Neural crest cell (in vitro differentiated cells): ENCODE measurements at regions not wholly inside any gene's neighbourhood (a gene's known extent, or its start where the extent isn't known, plus 50 kb on each side); places are given as distances from the start of the nearest gene placed in this dataset.
A peak's percentile ranks its signal among the peaks of the same experiment; 100 is the strongest.

Source experiments
- DNase-seq: peaks from one replicate; pipeline ENCODE4 v3.0.0; 2021; ENCODE audit warnings: low read depth, mixed read lengths, low spot score
- H3K27ac Mint-ChIP-seq: one replicate; pipeline ENCODE4 v1.8.0; 2021; ENCODE audit warnings: mild to moderate bottlenecking, mixed read lengths; ENCODE audit not compliant: unreplicated experiment
- H3K27me3 Mint-ChIP-seq: 2 replicates; pipeline ENCODE4 v1.8.0; 2021; ENCODE audit warnings: low read depth, mild to moderate bottlenecking, mixed read lengths
- H3K36me3 Mint-ChIP-seq: 2 replicates; pipeline ENCODE4 v1.8.0; 2021; ENCODE audit warnings: low read depth, mild to moderate bottlenecking, mixed read lengths
- H3K4me1 Mint-ChIP-seq: 2 replicates; pipeline ENCODE4 v1.8.0; 2021; ENCODE audit warnings: mixed read lengths
- H3K4me3 Mint-ChIP-seq: one replicate; pipeline ENCODE4 v1.8.0; 2021; ENCODE audit warnings: mild to moderate bottlenecking, mixed read lengths
- H3K9me3 Mint-ChIP-seq: 2 replicates; pipeline ENCODE4 v1.8.0; 2021; ENCODE audit warnings: mixed read lengths
- CTCF ChIP-seq: fragments of 200-600 bp; sonication (generic); conservative IDR thresholded peaks from 2 replicates; pipeline ENCODE4 v1.5.0; 2021; ENCODE audit warnings: antibody characterized with exemption, mild to moderate bottlenecking

GRCh38 chr19:46955813-46956371 lies 63.7 kb upstream of the NPAS1 start:
- H3K9me3 Mint-ChIP-seq, result no peaks in the 10 kb centered on the region
- no peak overlapping the region for H3K27ac Mint-ChIP-seq

GRCh38 chr19:46958532-46958931 lies 61.1 kb upstream of the NPAS1 start:
- H3K36me3 Mint-ChIP-seq, result peaks cover 6% of the 10 kb centered on the region
- peaks cover 47% of the 10 kb centered on the region for H3K4me1 Mint-ChIP-seq
- no peak for DNase-seq
- TF ChIP-seq CTCF, result no peak
- no peak overlapping the region for H3K27ac Mint-ChIP-seq
- no peaks in the 10 kb centered on the region for H3K27me3 Mint-ChIP-seq
- H3K4me3 Mint-ChIP-seq, result peak overlapping the region; percentile 8
- no peaks in the 10 kb centered on the region for H3K9me3 Mint-ChIP-seq

More at GRCh38 chr19:46955813-46956371, 63.7 kb upstream of the NPAS1 start:
- peaks cover 50% of the 10 kb centered on the region for H3K4me1 Mint-ChIP-seq
- no peak overlapping the region for H3K4me3 Mint-ChIP-seq
- no peak for TF ChIP-seq CTCF
- H3K36me3 Mint-ChIP-seq, result peaks cover 15% of the 10 kb centered on the region
- H3K27me3 Mint-ChIP-seq, result no peaks in the 10 kb centered on the region
- DNase-seq, result no peak

- TF ChIP-seq CTCF, result no peak
- H3K4me3 Mint-ChIP-seq, result no peak overlapping the region
- H3K27ac Mint-ChIP-seq, result no peak overlapping the region
- H3K9me3 Mint-ChIP-seq, result no peaks in the 10 kb centered on the region
- peaks cover 34% of the 10 kb centered on the region for H3K4me1 Mint-ChIP-seq
- no peaks in the 10 kb centered on the region for H3K27me3 Mint-ChIP-seq
- no peak for DNase-seq
- H3K36me3 Mint-ChIP-seq, result peaks cover 2% of the 10 kb centered on the region
These were observed 59.6 kb upstream of the NPAS1 start for GRCh38 chr19:46959894-46960556.

- no peak for TF ChIP-seq CTCF
- Mint-ChIP-seq H3K36me3 (peaks cover 7% of the 10 kb centered on the region), H3K4me3 (no peak overlapping the region), H3K27ac (peak overlapping the region; percentile 39), H3K27me3 (no peaks in the 10 kb centered on the region), H3K4me1 (peaks cover 34% of the 10 kb centered on the region), H3K9me3 (no peaks in the 10 kb centered on the region)
- no peak for DNase-seq
These were observed 57.5 kb upstream of the NPAS1 start for GRCh38 chr19:46962030-46962570.

- no peak for DNase-seq
- TF ChIP-seq CTCF, result no peak
- H3K4me1 Mint-ChIP-seq, result peaks cover 41% of the 10 kb centered on the region
- no peaks in the 10 kb centered on the region for H3K9me3 Mint-ChIP-seq
- no peaks in the 10 kb centered on the region for H3K27me3 Mint-ChIP-seq
- H3K4me3 Mint-ChIP-seq, result no peak overlapping the region
- H3K27ac Mint-ChIP-seq, result no peak overlapping the region
- H3K36me3 Mint-ChIP-seq, result peaks cover 4% of the 10 kb centered on the region
These were observed 56.4 kb upstream of the NPAS1 start for GRCh38 chr19:46963093-46963734.
